ENCODE measurements at regions not wholly inside any gene's neighbourhood (a gene's known extent, or its start where the extent isn't known, plus 50 kb on each side); places are given as distances from the start of the nearest gene placed in this dataset.

DNA sequence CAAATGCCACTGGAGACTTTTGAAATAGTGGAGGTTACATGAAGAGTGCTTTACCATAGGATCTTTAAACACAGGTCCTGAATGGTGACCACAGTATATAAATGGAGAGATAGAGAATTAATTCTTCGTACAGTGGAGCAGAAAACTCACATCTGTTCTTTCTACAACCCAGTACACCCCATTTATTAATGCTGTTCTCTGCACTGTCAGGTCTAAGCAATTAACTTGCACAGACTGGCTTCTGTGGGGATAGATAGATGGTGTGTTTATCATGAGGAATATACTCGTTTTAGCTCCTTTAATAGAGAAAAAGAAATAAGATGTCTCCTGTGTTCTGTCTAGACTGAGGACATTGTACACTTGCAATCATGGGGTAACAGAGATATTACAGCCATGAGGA is 494.3 kb downstream of the TRHDE start:
- TF ChIP-seq, protein P1, sequence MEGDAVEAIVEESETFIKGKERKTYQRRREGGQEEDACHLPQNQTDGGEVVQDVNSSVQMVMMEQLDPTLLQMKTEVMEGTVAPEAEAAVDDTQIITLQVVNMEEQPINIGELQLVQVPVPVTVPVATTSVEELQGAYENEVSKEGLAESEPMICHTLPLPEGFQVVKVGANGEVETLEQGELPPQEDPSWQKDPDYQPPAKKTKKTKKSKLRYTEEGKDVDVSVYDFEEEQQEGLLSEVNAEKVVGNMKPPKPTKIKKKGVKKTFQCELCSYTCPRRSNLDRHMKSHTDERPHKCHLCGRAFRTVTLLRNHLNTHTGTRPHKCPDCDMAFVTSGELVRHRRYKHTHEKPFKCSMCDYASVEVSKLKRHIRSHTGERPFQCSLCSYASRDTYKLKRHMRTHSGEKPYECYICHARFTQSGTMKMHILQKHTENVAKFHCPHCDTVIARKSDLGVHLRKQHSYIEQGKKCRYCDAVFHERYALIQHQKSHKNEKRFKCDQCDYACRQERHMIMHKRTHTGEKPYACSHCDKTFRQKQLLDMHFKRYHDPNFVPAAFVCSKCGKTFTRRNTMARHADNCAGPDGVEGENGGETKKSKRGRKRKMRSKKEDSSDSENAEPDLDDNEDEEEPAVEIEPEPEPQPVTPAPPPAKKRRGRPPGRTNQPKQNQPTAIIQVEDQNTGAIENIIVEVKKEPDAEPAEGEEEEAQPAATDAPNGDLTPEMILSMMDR (IDR thresholded peaks at IDR 0.05) = no peak
- TF ChIP-seq EZH2 (IDR thresholded peaks at IDR 0.05; ENCODE audit: borderline replicate concordance, insufficient read depth, low read depth, low read length, poor library complexity, severe bottlenecking) = no peak

All from B cell (primary cell).